ENCODE measurements at regions not wholly inside any gene's neighbourhood (a gene's known extent, or its start where the extent isn't known, plus 50 kb on each side); places are given as distances from the start of the nearest gene placed in this dataset.
"Not testable (repeated sequence)": the region's sequence is repeated elsewhere in the genome, so short reads cannot be mapped to it uniquely, and the experiment has no call there.

- DNase-seq, result no peak
Observed at GRCh38 chr15:96851613-96852012, 521.1 kb downstream of the NR2F2 start.

GRCh38 chr15:96858694-96859093 lies 528.2 kb downstream of the NR2F2 start:
- DNase-seq, result no peak

GRCh38 chr15:96860741-96861140 lies 530.2 kb downstream of the NR2F2 start:
- no peak for DNase-seq

- DNase-seq, result no peak
Observed at GRCh38 chr15:96867992-96868391, 537.5 kb downstream of the NR2F2 start.

GRCh38 chr15:96869122-96869521 lies 538.6 kb downstream of the NR2F2 start:
- DNase-seq, result no peak

- no peak for DNase-seq
Observed at GRCh38 chr15:96869790-96870189, 539.3 kb downstream of the NR2F2 start.

- no peak for DNase-seq
Observed at GRCh38 chr15:96870580-96870979, 540.1 kb downstream of the NR2F2 start.

- not testable (repeated sequence) for DNase-seq
Observed at GRCh38 chr15:96877442-96877841, 546.9 kb downstream of the NR2F2 start.

GRCh38 chr15:96878129-96878528 lies 547.6 kb downstream of the NR2F2 start:
- DNase-seq, result no peak

GRCh38 chr15:96882121-96882772 lies 551.7 kb downstream of the NR2F2 start:
- DNase-seq, result no peak

- no peak for DNase-seq
Observed at GRCh38 chr15:96887730-96888129, 557.2 kb downstream of the NR2F2 start.

GRCh38 chr15:96888764-96889163 lies 558.3 kb downstream of the NR2F2 start:
- no peak for DNase-seq

GRCh38 chr15:96889734-96890480 lies 559.4 kb downstream of the NR2F2 start:
- no peak for DNase-seq

- no peak for DNase-seq
Observed at GRCh38 chr15:96891046-96891445, 560.5 kb downstream of the NR2F2 start.

- DNase-seq, result no peak
Observed at GRCh38 chr15:96893159-96893906, 562.8 kb downstream of the NR2F2 start.

- DNase-seq, result no peak
Observed at GRCh38 chr15:96894659-96895058, 564.2 kb downstream of the NR2F2 start.

GRCh38 chr15:96896766-96897165 lies 566.3 kb downstream of the NR2F2 start:
- DNase-seq, result no peak

GRCh38 chr15:96914081-96914480 lies 583.6 kb downstream of the NR2F2 start:
- no peak for DNase-seq

GRCh38 chr15:96916750-96917149 lies 586.2 kb downstream of the NR2F2 start:
- no peak for DNase-seq

GRCh38 chr15:96924570-96924969 lies 594.1 kb downstream of the NR2F2 start:
- no peak for DNase-seq

- DNase-seq, result no peak
Observed at GRCh38 chr15:96947296-96948229, 617.1 kb downstream of the NR2F2 start.

- DNase-seq, result no peak
Observed at GRCh38 chr15:96948981-96949380, 618.5 kb downstream of the NR2F2 start.

- no peak for DNase-seq
Observed at GRCh38 chr15:96958721-96959120, 628.2 kb downstream of the NR2F2 start.

All from stimulated activated CD8-positive, alpha-beta memory T cell treated with anti-CD3 and anti-CD28 coated beads, Interleukin-4, amount 100 ng/mL, for 48 hours (primary cell).